Erythroblast (primary cell): ENCODE measurements at regions not wholly inside any gene's neighbourhood (a gene's known extent, or its start where the extent isn't known, plus 50 kb on each side); places are given as distances from the start of the nearest gene placed in this dataset.

Experiments
- GATA1 ChIP-seq: IDR thresholded peaks from 2 replicates; pipeline ENCODE4 v1.6.1; 2011; ENCODE audit warnings: low read depth, mild to moderate bottlenecking, control low read depth, low read length, moderate library complexity
- POLR2A ChIP-seq: IDR thresholded peaks from 2 replicates; pipeline ENCODE4 v1.6.1; 2011; ENCODE audit warnings: mild to moderate bottlenecking, low read length

- TF ChIP-seq POLR2A (no peak), GATA1 (no peak)
These were observed 101.6 kb upstream of the TEX13D start for GRCh38 chrX:124230655-124231450.
